ENCODE measurements at regions not wholly inside any gene's neighbourhood (a gene's known extent, or its start where the extent isn't known, plus 50 kb on each side); places are given as distances from the start of the nearest gene placed in this dataset.

- DNase-seq, result no peak
Observed at GRCh38 chr4:36003051-36003450, 241.3 kb downstream of the ARAP2 start.

GRCh38 chr4:36004204-36004851 lies 240.0 kb downstream of the ARAP2 start:
- DNase-seq, result no peak

- no peak for DNase-seq
Observed at GRCh38 chr4:36006226-36006625, 238.1 kb downstream of the ARAP2 start.

- DNase-seq, result no peak
Observed at GRCh38 chr4:36010397-36010929, 233.9 kb downstream of the ARAP2 start.

- no peak for DNase-seq
Observed at GRCh38 chr4:36011381-36011780, 232.9 kb downstream of the ARAP2 start.

GRCh38 chr4:36012503-36012902 lies 231.8 kb downstream of the ARAP2 start:
- no peak for DNase-seq

- DNase-seq, result no peak
Observed at GRCh38 chr4:36013206-36013605, 231.1 kb downstream of the ARAP2 start.

Data from DMS53 (cell line).